ENCODE measurements at regions not wholly inside any gene's neighbourhood (a gene's known extent, or its start where the extent isn't known, plus 50 kb on each side); places are given as distances from the start of the nearest gene placed in this dataset.

GRCh38 chr15:95869920-95870319 lies 460.6 kb upstream of the NR2F2 start:
- intact Hi-C loops (cut with micrococcal nuclease; ENCODE audit: unreplicated experiment), result loop anchor here (10.0 kb wide), 1 partner anchor 455 kb away; no protein-coding TSS in a partner anchor
- H3K36me3 ChIP-seq (ENCODE audit: insufficient read depth, low read length, poor library complexity, severe bottlenecking), result no peaks in the 10 kb centered on the region
- no peaks in the 10 kb centered on the region for H3K9me3 ChIP-seq (ENCODE audit: low read depth, low read length, poor library complexity, severe bottlenecking)
- no peak overlapping the region for H3K27ac ChIP-seq (ENCODE audit: low read depth, low read length, poor library complexity, severe bottlenecking)
- ChIA-PET CTCF (no interaction called here), POLR2A (ENCODE audit: low non-redundant PET) (no interaction called here)
- BruUV-seq (replicated peaks), result no TSS peak
- no peak for DNase-seq (ENCODE audit: low spot score)
- H3K4me3 ChIP-seq (ENCODE audit: low read depth, low read length, poor library complexity, severe bottlenecking), result no peak overlapping the region
- H3K4me1 ChIP-seq (ENCODE audit: insufficient read depth, low read length, poor library complexity, severe bottlenecking), result peaks cover 16% of the 10 kb centered on the region
- no peaks in the 10 kb centered on the region for H3K27me3 ChIP-seq (replicated peaks; ENCODE audit: insufficient read depth, low read depth, low read length, poor library complexity)
- TF ChIP-seq CTCF (conservative IDR thresholded peaks at IDR 0.05; ENCODE audit: low read depth, low read length), result no peak
- TF ChIP-seq EZH2 (IDR thresholded peaks at IDR 0.05; ENCODE audit: borderline replicate concordance, low read depth, low read length, poor library complexity, severe bottlenecking), result no peak

GRCh38 chr15:95872366-95872771 lies 458.1 kb upstream of the NR2F2 start:
- Histone ChIP-seq H3K4me1 (ENCODE audit: insufficient read depth, low read length, poor library complexity, severe bottlenecking) (peaks cover 29% of the 10 kb centered on the region), H3K27ac (ENCODE audit: low read depth, low read length, poor library complexity, severe bottlenecking) (no peak overlapping the region), H3K4me3 (ENCODE audit: low read depth, low read length, poor library complexity, severe bottlenecking) (no peak overlapping the region), H3K9me3 (ENCODE audit: low read depth, low read length, poor library complexity, severe bottlenecking) (no peaks in the 10 kb centered on the region), H3K36me3 (ENCODE audit: insufficient read depth, low read length, poor library complexity, severe bottlenecking) (no peaks in the 10 kb centered on the region), H3K27me3 (replicated peaks; ENCODE audit: insufficient read depth, low read depth, low read length, poor library complexity) (no peaks in the 10 kb centered on the region)
- ChIA-PET CTCF (no interaction called here), POLR2A (ENCODE audit: low non-redundant PET) (no interaction called here)
- DNase-seq (ENCODE audit: low spot score), result no peak
- TF ChIP-seq EZH2 (IDR thresholded peaks at IDR 0.05; ENCODE audit: borderline replicate concordance, low read depth, low read length, poor library complexity, severe bottlenecking), result no peak
- no peak for TF ChIP-seq CTCF (conservative IDR thresholded peaks at IDR 0.05; ENCODE audit: low read depth, low read length)
- BruUV-seq (replicated peaks), result no TSS peak
- intact Hi-C loops (cut with micrococcal nuclease; ENCODE audit: unreplicated experiment), result loop anchor here (10.0 kb wide), 1 partner anchor 452 kb away; no protein-coding TSS in a partner anchor

GRCh38 chr15:95874637-95875036 lies 455.9 kb upstream of the NR2F2 start:
- POLR2A ChIA-PET (ENCODE audit: low non-redundant PET), result no interaction called here
- no peak for TF ChIP-seq EZH2 (IDR thresholded peaks at IDR 0.05; ENCODE audit: borderline replicate concordance, low read depth, low read length, poor library complexity, severe bottlenecking)
- no peak for TF ChIP-seq CTCF (conservative IDR thresholded peaks at IDR 0.05; ENCODE audit: low read depth, low read length)
- Histone ChIP-seq H3K27ac (ENCODE audit: low read depth, low read length, poor library complexity, severe bottlenecking) (peak overlapping the region; percentile 85), H3K36me3 (ENCODE audit: insufficient read depth, low read length, poor library complexity, severe bottlenecking) (no peaks in the 10 kb centered on the region), H3K4me3 (ENCODE audit: low read depth, low read length, poor library complexity, severe bottlenecking) (no peak overlapping the region), H3K4me1 (ENCODE audit: insufficient read depth, low read length, poor library complexity, severe bottlenecking) (peaks cover 29% of the 10 kb centered on the region), H3K27me3 (replicated peaks; ENCODE audit: insufficient read depth, low read depth, low read length, poor library complexity) (no peaks in the 10 kb centered on the region), H3K9me3 (ENCODE audit: low read depth, low read length, poor library complexity, severe bottlenecking) (no peaks in the 10 kb centered on the region)
- no TSS peak for BruUV-seq (replicated peaks)
- DNase-seq (ENCODE audit: low spot score), result no peak
- CTCF ChIA-PET, result no interaction called here
- intact Hi-C loops (cut with micrococcal nuclease; ENCODE audit: unreplicated experiment), result loop anchor here (10.0 kb wide), 1 partner anchor 450 kb away; no protein-coding TSS in a partner anchor
